ENCODE measurements at regions not wholly inside any gene's neighbourhood (a gene's known extent, or its start where the extent isn't known, plus 50 kb on each side); places are given as distances from the start of the nearest gene placed in this dataset.

- Histone ChIP-seq H2AFZ (ENCODE audit: low read depth, low read length) (no peak overlapping the region), H3K9me3 (ENCODE audit: insufficient read depth, low read depth, low read length) (no peaks in the 10 kb centered on the region), H3K79me2 (ENCODE audit: insufficient read depth, low read length) (no peaks in the 10 kb centered on the region), H3K27me3 (ENCODE audit: insufficient read depth, low read length) (no peaks in the 10 kb centered on the region), H3K4me3 (ENCODE audit: insufficient read depth, low read depth, low read length) (no peak overlapping the region), H3K4me2 (ENCODE audit: low read length) (no peak overlapping the region), H3K9ac (ENCODE audit: low read length) (no peak overlapping the region), H3K36me3 (ENCODE audit: insufficient read depth, low read length) (no peaks in the 10 kb centered on the region), H4K20me1 (ENCODE audit: insufficient read depth, low read length) (no peaks in the 10 kb centered on the region), H3K4me1 (ENCODE audit: insufficient read depth, low read length) (no peaks in the 10 kb centered on the region), H3K27ac (ENCODE audit: low read depth, low read length) (no peak overlapping the region)
- TF ChIP-seq, protein P1, sequence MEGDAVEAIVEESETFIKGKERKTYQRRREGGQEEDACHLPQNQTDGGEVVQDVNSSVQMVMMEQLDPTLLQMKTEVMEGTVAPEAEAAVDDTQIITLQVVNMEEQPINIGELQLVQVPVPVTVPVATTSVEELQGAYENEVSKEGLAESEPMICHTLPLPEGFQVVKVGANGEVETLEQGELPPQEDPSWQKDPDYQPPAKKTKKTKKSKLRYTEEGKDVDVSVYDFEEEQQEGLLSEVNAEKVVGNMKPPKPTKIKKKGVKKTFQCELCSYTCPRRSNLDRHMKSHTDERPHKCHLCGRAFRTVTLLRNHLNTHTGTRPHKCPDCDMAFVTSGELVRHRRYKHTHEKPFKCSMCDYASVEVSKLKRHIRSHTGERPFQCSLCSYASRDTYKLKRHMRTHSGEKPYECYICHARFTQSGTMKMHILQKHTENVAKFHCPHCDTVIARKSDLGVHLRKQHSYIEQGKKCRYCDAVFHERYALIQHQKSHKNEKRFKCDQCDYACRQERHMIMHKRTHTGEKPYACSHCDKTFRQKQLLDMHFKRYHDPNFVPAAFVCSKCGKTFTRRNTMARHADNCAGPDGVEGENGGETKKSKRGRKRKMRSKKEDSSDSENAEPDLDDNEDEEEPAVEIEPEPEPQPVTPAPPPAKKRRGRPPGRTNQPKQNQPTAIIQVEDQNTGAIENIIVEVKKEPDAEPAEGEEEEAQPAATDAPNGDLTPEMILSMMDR (IDR thresholded peaks at IDR 0.05; ENCODE audit: insufficient read depth, low read depth, low read length), result no peak
- TF ChIP-seq EZH2 (IDR thresholded peaks at IDR 0.05; ENCODE audit: insufficient read depth, low read length), result no peak
- no peaks in the 10 kb centered on the region for H3K36me3 Mint-ChIP-seq (ENCODE audit: low read depth, unreplicated experiment)
- no peak overlapping the region for H3K4me3 Mint-ChIP-seq (ENCODE audit: unreplicated experiment)
- no peak for DNase-seq (ENCODE audit: low read depth)
- H3K9me3 Mint-ChIP-seq (ENCODE audit: unreplicated experiment), result no peaks in the 10 kb centered on the region
- no peaks in the 10 kb centered on the region for H3K4me1 Mint-ChIP-seq (ENCODE audit: low read depth, unreplicated experiment)
- H3K27me3 Mint-ChIP-seq (ENCODE audit: low read depth, unreplicated experiment), result no peaks in the 10 kb centered on the region
- no peak for FAIRE-seq
- no peak overlapping the region for H3K27ac Mint-ChIP-seq (ENCODE audit: unreplicated experiment)
Observed at GRCh38 chr4:65834707-65835106, 164.4 kb upstream of the EPHA5 start.

- Mint-ChIP-seq H3K9me3 (ENCODE audit: unreplicated experiment) (no peaks in the 10 kb centered on the region), H3K4me3 (ENCODE audit: unreplicated experiment) (no peak overlapping the region), H3K27ac (ENCODE audit: unreplicated experiment) (no peak overlapping the region), H3K27me3 (ENCODE audit: low read depth, unreplicated experiment) (no peaks in the 10 kb centered on the region), H3K4me1 (ENCODE audit: low read depth, unreplicated experiment) (no peaks in the 10 kb centered on the region), H3K36me3 (ENCODE audit: low read depth, unreplicated experiment) (no peaks in the 10 kb centered on the region)
- FAIRE-seq (no peak), DNase-seq (ENCODE audit: low read depth) (no peak)
- no peak overlapping the region for H3K9ac ChIP-seq (ENCODE audit: low read length)
- no peaks in the 10 kb centered on the region for H4K20me1 ChIP-seq (ENCODE audit: insufficient read depth, low read length)
- no peak overlapping the region for H3K27ac ChIP-seq (ENCODE audit: low read depth, low read length)
- no peaks in the 10 kb centered on the region for H3K36me3 ChIP-seq (ENCODE audit: insufficient read depth, low read length)
- H3K79me2 ChIP-seq (ENCODE audit: insufficient read depth, low read length), result no peaks in the 10 kb centered on the region
- TF ChIP-seq, protein P1 (IDR thresholded peaks at IDR 0.05; ENCODE audit: insufficient read depth, low read depth, low read length), result no peak
- TF ChIP-seq EZH2 (IDR thresholded peaks at IDR 0.05; ENCODE audit: insufficient read depth, low read length), result no peak
- H3K4me3 ChIP-seq (ENCODE audit: insufficient read depth, low read depth, low read length), result no peak overlapping the region
- H3K27me3 ChIP-seq (ENCODE audit: insufficient read depth, low read length), result no peaks in the 10 kb centered on the region
- H2AFZ ChIP-seq (ENCODE audit: low read depth, low read length), result no peak overlapping the region
- no peaks in the 10 kb centered on the region for H3K9me3 ChIP-seq (ENCODE audit: insufficient read depth, low read depth, low read length)
- no peak overlapping the region for H3K4me2 ChIP-seq (ENCODE audit: low read length)
- H3K4me1 ChIP-seq (ENCODE audit: insufficient read depth, low read length), result no peaks in the 10 kb centered on the region
Observed at GRCh38 chr4:65831828-65832227, 161.5 kb upstream of the EPHA5 start.

DNA sequence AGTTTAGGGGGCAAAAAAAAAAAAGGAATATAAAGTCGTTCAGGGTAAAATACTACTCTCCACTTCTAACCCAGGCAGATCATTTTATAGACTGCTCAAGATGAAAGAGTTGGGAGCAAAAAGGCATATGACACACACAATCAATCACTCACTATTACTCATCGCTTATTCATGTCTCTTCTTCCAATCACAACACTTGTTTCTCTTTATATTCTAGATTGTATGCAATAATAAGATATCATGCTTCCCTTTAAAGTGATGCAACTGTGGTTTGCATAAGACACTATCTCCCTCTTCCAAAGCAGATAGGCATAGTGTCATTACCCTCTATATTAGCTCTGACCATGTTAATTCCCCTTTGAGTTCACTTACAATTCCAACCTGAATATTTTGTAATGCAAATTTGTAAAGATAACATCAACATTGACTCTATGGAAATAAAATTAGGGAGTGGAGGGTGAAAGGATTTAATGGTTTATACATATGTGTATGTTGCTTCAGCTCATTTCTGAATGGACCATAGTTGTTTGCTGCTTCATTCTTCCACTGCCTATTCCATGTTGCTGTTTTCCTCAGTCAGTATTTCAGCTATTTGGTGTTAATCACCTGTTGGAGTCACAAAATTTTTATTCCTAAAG, 154.9 kb upstream of the EPHA5 start:
- H3K36me3 Mint-ChIP-seq (ENCODE audit: low read depth, unreplicated experiment), result no peaks in the 10 kb centered on the region
- no peak overlapping the region for H3K4me3 Mint-ChIP-seq (ENCODE audit: unreplicated experiment)

More for the DNA sequence above, 154.9 kb upstream of the EPHA5 start:
- Mint-ChIP-seq H3K9me3 (ENCODE audit: unreplicated experiment) (no peaks in the 10 kb centered on the region), H3K4me1 (ENCODE audit: low read depth, unreplicated experiment) (no peaks in the 10 kb centered on the region), H3K27ac (ENCODE audit: unreplicated experiment) (no peak overlapping the region), H3K27me3 (ENCODE audit: low read depth, unreplicated experiment) (no peaks in the 10 kb centered on the region)
- H3K9me3 ChIP-seq (ENCODE audit: insufficient read depth, low read depth, low read length), result no peaks in the 10 kb centered on the region
- DNase-seq (ENCODE audit: low read depth) (peak; percentile 75), FAIRE-seq (no peak)
- no peaks in the 10 kb centered on the region for H3K27me3 ChIP-seq (ENCODE audit: insufficient read depth, low read length)
- no peaks in the 10 kb centered on the region for H3K79me2 ChIP-seq (ENCODE audit: insufficient read depth, low read length)
- no peak overlapping the region for H3K9ac ChIP-seq (ENCODE audit: low read length)
- TF ChIP-seq, protein P1 (IDR thresholded peaks at IDR 0.05; ENCODE audit: insufficient read depth, low read depth, low read length), result no peak
- H3K4me1 ChIP-seq (ENCODE audit: insufficient read depth, low read length), result no peaks in the 10 kb centered on the region
- no peak overlapping the region for H2AFZ ChIP-seq (ENCODE audit: low read depth, low read length)
- no peak overlapping the region for H3K4me3 ChIP-seq (ENCODE audit: insufficient read depth, low read depth, low read length)
- H3K27ac ChIP-seq (ENCODE audit: low read depth, low read length), result no peak overlapping the region
- no peaks in the 10 kb centered on the region for H3K36me3 ChIP-seq (ENCODE audit: insufficient read depth, low read length)
- no peak overlapping the region for H3K4me2 ChIP-seq (ENCODE audit: low read length)
- no peaks in the 10 kb centered on the region for H4K20me1 ChIP-seq (ENCODE audit: insufficient read depth, low read length)

Measured in astrocyte (in vitro differentiated cells and primary cell).